KMS-11 (cell line): ENCODE measurements at regions not wholly inside any gene's neighbourhood (a gene's known extent, or its start where the extent isn't known, plus 50 kb on each side); places are given as distances from the start of the nearest gene placed in this dataset.

Source experiments
- H2AFZ ChIP-seq: fragments of 200-600 bp; sonication (generic); 2 replicates; pipeline ENCODE4 v1.6.1; 2016; ENCODE audit warnings: antibody characterized with exemption, mixed run types, low read depth
- H3K27ac ChIP-seq: fragments of 200-600 bp; sonication (generic); 2 replicates; pipeline ENCODE4 v1.6.1; 2016; ENCODE audit warnings: mild to moderate bottlenecking, mixed run types
- H3K27me3 ChIP-seq: fragments of 200-600 bp; sonication (generic); 2 replicates; pipeline ENCODE4 v1.6.1; 2017; ENCODE audit warnings: mild to moderate bottlenecking, low read depth, mixed run types, moderate library complexity; ENCODE audit not compliant: insufficient read depth
- H3K36me3 ChIP-seq: fragments of 200-600 bp; sonication (generic); 2 replicates; pipeline ENCODE4 v1.6.1; 2017; ENCODE audit warnings: mild to moderate bottlenecking, mixed run types; ENCODE audit not compliant: insufficient read depth
- H3K4me1 ChIP-seq: fragments of 200-600 bp; sonication (generic); 2 replicates; pipeline ENCODE4 v1.6.1; 2016; ENCODE audit warnings: mild to moderate bottlenecking, low read depth, mixed run types; ENCODE audit not compliant: poor library complexity, severe bottlenecking
- H3K4me2 ChIP-seq: fragments of 200-600 bp; sonication (generic); 2 replicates; pipeline ENCODE4 v1.7.0; 2016; ENCODE audit warnings: mild to moderate bottlenecking, mixed run types
- H3K4me3 ChIP-seq: fragments of 200-600 bp; sonication (generic); IDR thresholded peaks from 2 replicates; pipeline ENCODE4 v1.6.1; 2017; ENCODE audit warnings: low read depth, low read length, mixed read lengths; ENCODE audit not compliant: insufficient read depth
- H3K79me2 ChIP-seq: fragments of 200-600 bp; sonication (generic); 2 replicates; pipeline ENCODE4 v1.6.1; 2016; ENCODE audit warnings: low read depth, mixed run types; ENCODE audit not compliant: insufficient read depth
- H3K9ac ChIP-seq: fragments of 200-600 bp; sonication (generic); 2 replicates; pipeline ENCODE4 v1.6.1; 2016; ENCODE audit warnings: mild to moderate bottlenecking, mixed run types
- H4K20me1 ChIP-seq: fragments of 200-600 bp; sonication (generic); 2 replicates; pipeline ENCODE4 v1.6.1; 2016; ENCODE audit warnings: mild to moderate bottlenecking, mixed run types; ENCODE audit not compliant: insufficient read depth
- CTCF ChIP-seq: fragments of 200-600 bp; sonication (generic); conservative IDR thresholded peaks from 2 replicates; pipeline ENCODE4 v1.6.1; 2017; ENCODE audit warnings: low read depth, mild to moderate bottlenecking, antibody characterized with exemption, low read length, moderate library complexity, mixed read lengths

GRCh38 chr5:85441156-85441555, 1056.5 kb upstream of the EDIL3 start:
- Histone ChIP-seq H3K27ac (no peak overlapping the region), H4K20me1 (no peaks in the 10 kb centered on the region), H3K79me2 (no peaks in the 10 kb centered on the region), H2AFZ (no peak overlapping the region), H3K9ac (no peak overlapping the region), H3K36me3 (no peaks in the 10 kb centered on the region), H3K4me3 (no peak overlapping the region), H3K27me3 (no peaks in the 10 kb centered on the region), H3K4me2 (no peak overlapping the region), H3K4me1 (no peaks in the 10 kb centered on the region)
- TF ChIP-seq CTCF, result no peak

- H3K79me2 ChIP-seq, result no peaks in the 10 kb centered on the region
- no peak for TF ChIP-seq CTCF
- H3K4me2 ChIP-seq, result no peak overlapping the region
- no peaks in the 10 kb centered on the region for H3K27me3 ChIP-seq
- no peak overlapping the region for H3K4me3 ChIP-seq
- no peaks in the 10 kb centered on the region for H3K36me3 ChIP-seq
- no peaks in the 10 kb centered on the region for H4K20me1 ChIP-seq
- no peak overlapping the region for H3K9ac ChIP-seq
- no peak overlapping the region for H3K27ac ChIP-seq
- no peak overlapping the region for H2AFZ ChIP-seq
- H3K4me1 ChIP-seq, result no peaks in the 10 kb centered on the region
Observed at GRCh38 chr5:85441853-85442252, 1057.2 kb upstream of the EDIL3 start.

GRCh38 chr5:85452322-85453025, 1067.8 kb upstream of the EDIL3 start:
- Histone ChIP-seq H4K20me1 (no peaks in the 10 kb centered on the region), H3K9ac (no peak overlapping the region), H2AFZ (peak overlapping the region; percentile 28; the same call in 1 of the 2 replicates), H3K27ac (peak overlapping the region; percentile 3; the same call in 1 of the 2 replicates), H3K4me1 (peaks cover 14% of the 10 kb centered on the region), H3K36me3 (no peaks in the 10 kb centered on the region), H3K4me3 (no peak overlapping the region), H3K79me2 (no peaks in the 10 kb centered on the region), H3K4me2 (peak overlapping the region; percentile 24; the same call in 1 of the 2 replicates), H3K27me3 (no peaks in the 10 kb centered on the region)
- TF ChIP-seq CTCF, result no peak

GRCh38 chr5:85453026-85453349, 1068.3 kb upstream of the EDIL3 start:
- Histone ChIP-seq H3K4me2 (peak overlapping the region; percentile 24; the same call in 1 of the 2 replicates), H3K27me3 (no peaks in the 10 kb centered on the region), H3K36me3 (no peaks in the 10 kb centered on the region), H3K27ac (no peak overlapping the region; the same call in 1 of the 2 replicates), H3K4me1 (peaks cover 14% of the 10 kb centered on the region), H3K9ac (no peak overlapping the region), H3K4me3 (no peak overlapping the region), H3K79me2 (no peaks in the 10 kb centered on the region), H2AFZ (peak overlapping the region; percentile 28; the same call in 1 of the 2 replicates), H4K20me1 (no peaks in the 10 kb centered on the region)
- no peak for TF ChIP-seq CTCF
